ENCODE measurements at regions not wholly inside any gene's neighbourhood (a gene's known extent, or its start where the extent isn't known, plus 50 kb on each side); places are given as distances from the start of the nearest gene placed in this dataset.

DNA sequence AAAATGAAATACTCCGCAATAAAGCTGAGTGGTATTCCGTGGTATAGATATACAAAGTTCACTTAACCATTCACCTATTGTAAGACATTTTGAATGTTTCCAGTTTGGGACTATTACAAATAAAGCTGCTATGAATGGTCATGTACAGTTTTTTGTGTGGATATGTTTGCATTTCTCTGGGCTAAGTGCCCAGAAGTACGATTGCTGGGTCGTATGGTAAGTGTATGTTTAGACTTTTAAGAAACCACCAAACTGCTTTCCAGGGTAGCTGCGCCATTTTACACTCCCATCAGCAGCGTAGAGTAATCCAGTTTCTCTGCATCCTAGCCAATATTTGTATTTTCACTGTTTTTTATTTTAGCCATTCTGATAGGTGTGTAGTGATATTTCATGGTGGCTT lies 208.4 kb upstream of the TLE3 start:
- Histone ChIP-seq H3K4me3 (ENCODE audit: low read depth, low read length, poor library complexity, severe bottlenecking) (no peak overlapping the region), H3K27ac (ENCODE audit: low read depth, low read length, poor library complexity, severe bottlenecking) (no peak overlapping the region), H3K4me2 (ENCODE audit: low read length) (no peak overlapping the region), H3K79me2 (ENCODE audit: insufficient read depth, low read depth, low read length) (no peaks in the 10 kb centered on the region), H3K4me1 (ENCODE audit: insufficient read depth, low read length, poor library complexity, severe bottlenecking) (peaks cover 16% of the 10 kb centered on the region), H4K20me1 (ENCODE audit: insufficient read depth, low read length) (no peaks in the 10 kb centered on the region), H2AFZ (ENCODE audit: low read length) (no peak overlapping the region), H3K9me2 (ENCODE audit: insufficient read depth, low read length) (no peaks in the 10 kb centered on the region), H3K36me3 (ENCODE audit: insufficient read depth, low read length) (no peaks in the 10 kb centered on the region), H3K9me3 (ENCODE audit: low read length) (no peaks in the 10 kb centered on the region)
- intact Hi-C loops (cut with micrococcal nuclease; ENCODE audit: unreplicated experiment), result no loop called here
- ChIA-PET POLR2A (no interaction called here), CTCF (ENCODE audit: unreplicated experiment) (no interaction called here)
- BruUV-seq (replicated peaks), result no TSS peak
- TF ChIP-seq EZH2phosphoT487 (IDR thresholded peaks at IDR 0.05; ENCODE audit: borderline replicate concordance, low read depth, low read length), result no peak
- TF ChIP-seq, protein P1, sequence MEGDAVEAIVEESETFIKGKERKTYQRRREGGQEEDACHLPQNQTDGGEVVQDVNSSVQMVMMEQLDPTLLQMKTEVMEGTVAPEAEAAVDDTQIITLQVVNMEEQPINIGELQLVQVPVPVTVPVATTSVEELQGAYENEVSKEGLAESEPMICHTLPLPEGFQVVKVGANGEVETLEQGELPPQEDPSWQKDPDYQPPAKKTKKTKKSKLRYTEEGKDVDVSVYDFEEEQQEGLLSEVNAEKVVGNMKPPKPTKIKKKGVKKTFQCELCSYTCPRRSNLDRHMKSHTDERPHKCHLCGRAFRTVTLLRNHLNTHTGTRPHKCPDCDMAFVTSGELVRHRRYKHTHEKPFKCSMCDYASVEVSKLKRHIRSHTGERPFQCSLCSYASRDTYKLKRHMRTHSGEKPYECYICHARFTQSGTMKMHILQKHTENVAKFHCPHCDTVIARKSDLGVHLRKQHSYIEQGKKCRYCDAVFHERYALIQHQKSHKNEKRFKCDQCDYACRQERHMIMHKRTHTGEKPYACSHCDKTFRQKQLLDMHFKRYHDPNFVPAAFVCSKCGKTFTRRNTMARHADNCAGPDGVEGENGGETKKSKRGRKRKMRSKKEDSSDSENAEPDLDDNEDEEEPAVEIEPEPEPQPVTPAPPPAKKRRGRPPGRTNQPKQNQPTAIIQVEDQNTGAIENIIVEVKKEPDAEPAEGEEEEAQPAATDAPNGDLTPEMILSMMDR (conservative IDR thresholded peaks at IDR 0.05; ENCODE audit: low read length), result no peak
- DNase-seq (ENCODE audit: low spot score), result no peak

DNA sequence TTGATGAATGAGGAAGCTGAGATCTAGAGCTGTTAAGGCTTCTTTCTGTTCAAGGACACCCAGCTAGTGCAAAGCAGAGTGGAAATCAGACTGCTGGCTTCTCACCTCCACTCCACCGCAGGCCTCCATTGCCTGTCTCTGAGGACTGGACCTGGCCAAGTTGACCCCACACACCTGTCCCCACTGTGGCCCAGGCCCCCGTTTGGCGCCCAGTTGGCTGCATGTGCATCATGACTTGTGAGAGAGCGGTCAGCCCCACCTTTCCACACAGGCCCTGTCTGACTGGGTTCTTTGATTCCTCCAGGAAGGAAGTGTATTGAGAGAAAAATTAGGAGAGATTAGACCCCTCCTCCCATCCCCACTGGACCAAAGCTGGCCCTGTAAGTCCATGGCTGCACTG lies 206.3 kb upstream of the TLE3 start:
- TF ChIP-seq, protein P1 (conservative IDR thresholded peaks at IDR 0.05; ENCODE audit: low read length), result no peak
- no peak for TF ChIP-seq EZH2phosphoT487 (IDR thresholded peaks at IDR 0.05; ENCODE audit: borderline replicate concordance, low read depth, low read length)
- no peaks in the 10 kb centered on the region for H3K9me2 ChIP-seq (ENCODE audit: insufficient read depth, low read length)
- H3K79me2 ChIP-seq (ENCODE audit: insufficient read depth, low read depth, low read length), result no peaks in the 10 kb centered on the region
- POLR2A ChIA-PET, result no interaction called here
- no peak overlapping the region for H3K4me3 ChIP-seq (ENCODE audit: low read depth, low read length, poor library complexity, severe bottlenecking)
- DNase-seq (ENCODE audit: low spot score), result no peak
- no TSS peak for BruUV-seq (replicated peaks)
- H4K20me1 ChIP-seq (ENCODE audit: insufficient read depth, low read length), result no peaks in the 10 kb centered on the region
- H2AFZ ChIP-seq (ENCODE audit: low read length), result no peak overlapping the region
- H3K9me3 ChIP-seq (ENCODE audit: low read length), result no peaks in the 10 kb centered on the region
- no peak overlapping the region for H3K27ac ChIP-seq (ENCODE audit: low read depth, low read length, poor library complexity, severe bottlenecking)
- H3K4me1 ChIP-seq (ENCODE audit: insufficient read depth, low read length, poor library complexity, severe bottlenecking), result peaks cover 24% of the 10 kb centered on the region
- CTCF ChIA-PET (ENCODE audit: unreplicated experiment), result no interaction called here
- H3K36me3 ChIP-seq (ENCODE audit: insufficient read depth, low read length), result no peaks in the 10 kb centered on the region
- H3K4me2 ChIP-seq (ENCODE audit: low read length), result no peak overlapping the region
- intact Hi-C loops (cut with micrococcal nuclease; ENCODE audit: unreplicated experiment), result no loop called here

DNA sequence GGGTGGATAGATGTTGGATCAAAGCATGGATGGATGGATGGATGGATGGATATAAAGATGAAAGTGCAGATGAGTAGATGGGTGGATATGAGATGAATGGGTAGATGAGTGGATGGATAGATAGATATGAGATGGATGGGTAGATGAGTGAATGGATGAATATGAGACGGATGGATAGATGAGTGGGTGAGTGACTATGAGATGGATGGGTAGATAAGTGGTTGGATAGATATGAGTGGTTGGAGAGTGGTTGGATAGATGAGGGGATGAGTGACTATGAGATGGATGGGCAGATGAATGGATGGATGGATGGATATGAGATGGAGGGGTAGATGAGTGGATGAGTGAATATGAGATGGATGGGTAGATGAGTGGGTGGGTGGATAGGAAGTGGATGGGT lies 204.6 kb upstream of the TLE3 start:
- H3K27ac ChIP-seq (ENCODE audit: low read depth, low read length, poor library complexity, severe bottlenecking), result no peak overlapping the region
- no peaks in the 10 kb centered on the region for H3K79me2 ChIP-seq (ENCODE audit: insufficient read depth, low read depth, low read length)
- TF ChIP-seq, protein P1 (conservative IDR thresholded peaks at IDR 0.05; ENCODE audit: low read length), result no peak
- no peak for TF ChIP-seq EZH2phosphoT487 (IDR thresholded peaks at IDR 0.05; ENCODE audit: borderline replicate concordance, low read depth, low read length)
- CTCF ChIA-PET (ENCODE audit: unreplicated experiment), result no interaction called here
- no peak overlapping the region for H3K4me3 ChIP-seq (ENCODE audit: low read depth, low read length, poor library complexity, severe bottlenecking)
- no peaks in the 10 kb centered on the region for H3K9me3 ChIP-seq (ENCODE audit: low read length)
- no peak overlapping the region for H3K4me2 ChIP-seq (ENCODE audit: low read length)
- no peaks in the 10 kb centered on the region for H3K9me2 ChIP-seq (ENCODE audit: insufficient read depth, low read length)
- no peaks in the 10 kb centered on the region for H3K36me3 ChIP-seq (ENCODE audit: insufficient read depth, low read length)
- no TSS peak for BruUV-seq (replicated peaks)
- no peak for DNase-seq (ENCODE audit: low spot score)
- H2AFZ ChIP-seq (ENCODE audit: low read length), result no peak overlapping the region
- peaks cover 13% of the 10 kb centered on the region for H3K4me1 ChIP-seq (ENCODE audit: insufficient read depth, low read length, poor library complexity, severe bottlenecking)
- intact Hi-C loops (cut with micrococcal nuclease; ENCODE audit: unreplicated experiment), result no loop called here
- H4K20me1 ChIP-seq (ENCODE audit: insufficient read depth, low read length), result no peaks in the 10 kb centered on the region
- POLR2A ChIA-PET, result interaction anchor here (0.7 kb wide), 1 partner anchor 677 kb away, joined by 3 read pairs; no protein-coding TSS in a partner anchor

Data from OCI-LY7 (cell line).